ENCODE measurements at regions not wholly inside any gene's neighbourhood (a gene's known extent, or its start where the extent isn't known, plus 50 kb on each side); places are given as distances from the start of the nearest gene placed in this dataset.

DNA sequence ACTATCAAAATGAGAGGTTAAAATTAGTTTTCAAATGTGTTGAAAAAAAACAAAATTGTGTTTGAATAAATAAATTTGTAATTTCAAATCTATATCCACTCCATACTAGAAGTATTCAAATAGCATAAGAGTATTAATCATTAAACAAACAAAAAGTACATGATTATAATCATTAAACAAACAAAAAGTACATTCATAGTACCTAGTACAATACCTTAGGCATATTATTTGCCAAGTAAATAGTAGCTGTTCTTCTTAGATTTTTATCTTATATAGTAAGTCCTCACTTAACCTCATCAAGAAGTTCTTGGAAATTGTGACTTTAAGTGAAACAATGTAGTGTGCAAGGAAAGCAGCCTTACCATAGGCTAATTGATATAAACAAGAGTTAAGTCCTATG, 349.3 kb upstream of the VWC2 start:
- TF ChIP-seq, protein P1, sequence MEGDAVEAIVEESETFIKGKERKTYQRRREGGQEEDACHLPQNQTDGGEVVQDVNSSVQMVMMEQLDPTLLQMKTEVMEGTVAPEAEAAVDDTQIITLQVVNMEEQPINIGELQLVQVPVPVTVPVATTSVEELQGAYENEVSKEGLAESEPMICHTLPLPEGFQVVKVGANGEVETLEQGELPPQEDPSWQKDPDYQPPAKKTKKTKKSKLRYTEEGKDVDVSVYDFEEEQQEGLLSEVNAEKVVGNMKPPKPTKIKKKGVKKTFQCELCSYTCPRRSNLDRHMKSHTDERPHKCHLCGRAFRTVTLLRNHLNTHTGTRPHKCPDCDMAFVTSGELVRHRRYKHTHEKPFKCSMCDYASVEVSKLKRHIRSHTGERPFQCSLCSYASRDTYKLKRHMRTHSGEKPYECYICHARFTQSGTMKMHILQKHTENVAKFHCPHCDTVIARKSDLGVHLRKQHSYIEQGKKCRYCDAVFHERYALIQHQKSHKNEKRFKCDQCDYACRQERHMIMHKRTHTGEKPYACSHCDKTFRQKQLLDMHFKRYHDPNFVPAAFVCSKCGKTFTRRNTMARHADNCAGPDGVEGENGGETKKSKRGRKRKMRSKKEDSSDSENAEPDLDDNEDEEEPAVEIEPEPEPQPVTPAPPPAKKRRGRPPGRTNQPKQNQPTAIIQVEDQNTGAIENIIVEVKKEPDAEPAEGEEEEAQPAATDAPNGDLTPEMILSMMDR (conservative IDR thresholded peaks at IDR 0.05), result no peak
- H3K27ac ChIP-seq, result no peak overlapping the region

- TF ChIP-seq, protein P1 (conservative IDR thresholded peaks at IDR 0.05), result no peak
- H3K27ac ChIP-seq, result no peak overlapping the region
Observed at GRCh38 chr7:49425277-49425818, 348.1 kb upstream of the VWC2 start.

DNA sequence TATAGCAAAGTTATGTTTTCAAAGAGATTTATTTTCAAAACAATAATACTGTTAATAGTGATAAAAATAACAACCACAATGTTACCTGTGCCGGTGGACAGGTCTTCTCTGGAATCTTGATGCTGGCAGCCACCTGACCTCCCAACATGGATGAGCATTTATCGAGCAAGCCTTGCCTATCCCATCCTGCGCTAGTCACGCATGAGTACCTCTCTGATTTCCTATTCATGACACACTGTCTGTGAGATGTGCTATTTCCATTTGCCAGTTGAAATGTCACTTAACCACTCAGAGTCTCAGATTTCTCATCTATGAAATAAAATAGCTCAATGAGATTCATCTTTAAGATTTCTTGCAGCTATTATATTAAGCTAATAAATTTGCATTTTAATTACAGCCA, 341.2 kb upstream of the VWC2 start:
- no peak overlapping the region for H3K27ac ChIP-seq
- TF ChIP-seq, protein P1 (conservative IDR thresholded peaks at IDR 0.05), result no peak

GRCh38 chr7:49433794-49434193, 339.6 kb upstream of the VWC2 start:
- no peak overlapping the region for H3K27ac ChIP-seq
- TF ChIP-seq, protein P1 (conservative IDR thresholded peaks at IDR 0.05), result no peak

GRCh38 chr7:49434846-49435245, 338.6 kb upstream of the VWC2 start:
- H3K27ac ChIP-seq, result no peak overlapping the region
- TF ChIP-seq, protein P1 (conservative IDR thresholded peaks at IDR 0.05), result no peak

DNA sequence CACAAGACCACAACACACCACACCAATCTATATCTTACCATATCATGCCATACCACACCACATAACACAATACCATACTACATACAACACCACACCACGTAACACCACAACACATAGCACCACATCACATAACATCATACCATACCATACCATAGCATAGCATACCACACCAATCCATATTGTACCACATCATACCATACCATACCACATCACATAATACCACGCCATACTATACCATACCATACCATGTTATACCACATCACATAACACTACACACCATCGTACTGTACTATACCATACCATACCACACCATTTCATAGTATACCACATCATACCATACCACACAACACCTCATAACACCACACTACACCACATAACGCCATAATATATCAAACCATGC, 335.2 kb upstream of the VWC2 start:
- TF ChIP-seq, protein P1 (conservative IDR thresholded peaks at IDR 0.05), result no peak
- no peak overlapping the region for H3K27ac ChIP-seq

DNA sequence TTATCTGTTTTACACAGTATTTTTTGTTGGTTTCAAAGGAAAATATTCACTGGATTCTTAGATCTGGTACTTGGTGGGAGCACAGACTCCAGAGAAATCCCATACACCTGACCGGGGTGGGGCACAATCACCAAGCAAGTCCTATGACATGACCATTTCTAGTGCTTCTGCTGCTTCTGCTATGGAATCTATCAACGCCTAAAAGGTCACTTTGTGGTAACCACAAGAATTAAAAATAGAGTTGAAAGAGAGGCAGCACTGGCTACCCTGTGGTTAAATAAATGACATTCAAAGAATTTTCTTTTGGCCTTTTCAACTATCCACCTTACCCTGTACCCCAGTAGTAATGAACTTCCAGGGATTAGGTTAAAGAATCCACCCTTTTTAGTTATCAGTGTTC, 329.9 kb upstream of the VWC2 start:
- H3K27ac ChIP-seq, result no peak overlapping the region
- TF ChIP-seq, protein P1 (conservative IDR thresholded peaks at IDR 0.05), result no peak

Measured in VCaP (cell line).